DND-41 (cell line): ENCODE measurements at regions not wholly inside any gene's neighbourhood (a gene's known extent, or its start where the extent isn't known, plus 50 kb on each side); places are given as distances from the start of the nearest gene placed in this dataset.

ENCODE experiments used
- ATAC-seq: fragments of 200-7000 bp; cut with Tn5 transposase; 3 replicates; pipeline ENCODE4 v1.9.1; 2021; ENCODE audit warnings: low read depth; ENCODE audit not compliant: insufficient read depth
- DNase-seq: peaks from one replicate; pipeline ENCODE4 v3.0.0-alpha.2; 2020
- H2AFZ ChIP-seq: 2 replicates; pipeline ENCODE4 v1.6.0; 2012; ENCODE audit warnings: low read depth, low read length
- H3K27ac ChIP-seq: 2 replicates; pipeline ENCODE4 v1.5.1; 2012; ENCODE audit warnings: low read length, inconsistent platforms
- H3K27me3 ChIP-seq: fragments of 200-600 bp; sonication (generic); 2 replicates; pipeline ENCODE4 v1.6.0; 2012; ENCODE audit warnings: low read length, mild to moderate bottlenecking, inconsistent platforms; ENCODE audit not compliant: insufficient read depth, poor library complexity
- H3K36me3 ChIP-seq: 2 replicates; pipeline ENCODE4 v1.5.1; 2012; ENCODE audit warnings: low read length, inconsistent platforms; ENCODE audit not compliant: insufficient read depth
- H3K4me1 ChIP-seq: 2 replicates; pipeline ENCODE4 v1.5.1; 2012; ENCODE audit warnings: mild to moderate bottlenecking, low read length; ENCODE audit not compliant: insufficient read depth
- H3K4me2 ChIP-seq: 2 replicates; pipeline ENCODE4 v1.6.0; 2012; ENCODE audit warnings: mild to moderate bottlenecking, moderate library complexity, low read length, inconsistent platforms; ENCODE audit not compliant: insufficient read depth
- H3K4me3 ChIP-seq, 2 experiments: fragments of 200-600 bp in 1 of 2; shearing (Covaris generic) in 1 of 2; 2 replicates each; pipeline ENCODE4 v1.5.1; 2012 to 2016; ENCODE audit warnings: inconsistent platforms in 2 of 2, low read length in 2 of 2, mild to moderate bottlenecking in 2 of 2, low read depth in 1 of 2, moderate library complexity in 1 of 2
- H3K79me2 ChIP-seq: 2 replicates; pipeline ENCODE4 v1.6.0; 2012; ENCODE audit warnings: low read length, inconsistent platforms; ENCODE audit not compliant: insufficient read depth
- H3K9ac ChIP-seq: 2 replicates; pipeline ENCODE4 v1.6.0; 2012; ENCODE audit warnings: low read depth, mild to moderate bottlenecking, inconsistent platforms, low read length, moderate library complexity
- H3K9me3 ChIP-seq: 2 replicates; pipeline ENCODE4 v1.5.1; 2012; ENCODE audit warnings: low read length, moderate library complexity, mild to moderate bottlenecking, inconsistent platforms; ENCODE audit not compliant: insufficient read depth, severe bottlenecking
- H4K20me1 ChIP-seq: 2 replicates; pipeline ENCODE4 v1.6.0; 2012; ENCODE audit warnings: low read length; ENCODE audit not compliant: insufficient read depth
- EZH2 ChIP-seq: IDR thresholded peaks from 3 replicates; pipeline ENCODE4 v1.6.1; 2012; ENCODE audit warnings: borderline replicate concordance, low read depth, mild to moderate bottlenecking, moderate library complexity, low read length, inconsistent platforms; ENCODE audit not compliant: severe bottlenecking
- TF ChIP-seq, protein P1 (sequence below): IDR thresholded peaks from 2 replicates; pipeline ENCODE4 v1.5.1; 2012; ENCODE audit warnings: borderline replicate concordance, low read length, moderate library complexity, mild to moderate bottlenecking; ENCODE audit not compliant: poor library complexity, severe bottlenecking; ENCODE audit errors: extremely low read depth

DNA sequence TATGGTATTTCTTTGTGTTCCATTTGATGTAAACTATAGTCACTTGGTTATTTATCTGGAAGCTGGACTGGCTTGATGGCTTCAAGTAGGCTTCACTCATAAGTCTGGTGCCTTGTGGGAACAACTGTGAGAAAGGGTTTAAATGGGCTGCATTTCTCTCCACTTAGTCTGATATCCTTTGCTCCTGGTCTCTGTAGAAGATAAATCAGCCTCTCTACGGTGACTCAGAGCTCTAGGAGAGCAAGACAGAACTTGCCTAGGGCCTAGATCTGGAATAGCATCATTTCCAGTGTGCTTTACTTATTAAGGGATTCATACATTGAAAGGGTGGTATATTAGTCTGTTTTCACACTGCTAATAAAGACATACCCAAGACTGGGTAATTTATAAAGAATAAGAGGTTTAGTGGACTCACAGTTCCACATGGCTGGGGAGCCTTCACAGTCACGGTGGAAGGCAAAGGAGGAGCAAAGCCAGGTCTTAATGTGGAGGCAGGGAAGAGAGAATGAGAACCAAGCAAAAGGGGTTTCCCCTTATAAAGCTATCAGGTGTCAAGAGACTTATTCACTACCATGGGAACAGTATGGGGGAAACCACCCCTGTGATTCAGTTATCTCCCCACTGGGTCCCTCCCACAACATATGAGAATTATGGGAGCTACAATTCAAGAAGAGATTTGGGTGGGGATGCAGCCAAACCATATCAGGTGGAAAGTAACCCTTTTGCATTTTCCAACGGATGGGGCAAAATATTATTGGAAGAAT lies 1746.4 kb upstream of the PCDH7 start:
- Histone ChIP-seq H3K27me3 (no peaks in the 10 kb centered on the region), H3K4me1 (no peaks in the 10 kb centered on the region), H3K79me2 (no peaks in the 10 kb centered on the region), H2AFZ (no peak overlapping the region), H3K4me2 (no peak overlapping the region), H3K36me3 (no peaks in the 10 kb centered on the region), H3K9ac (no peak overlapping the region), H3K27ac (no peak overlapping the region), H3K4me3 (no peak overlapping the region), H4K20me1 (no peaks in the 10 kb centered on the region), H3K9me3 (no peaks in the 10 kb centered on the region)
- DNase-seq (no peak), ATAC-seq (no peak)
- TF ChIP-seq, protein P1, sequence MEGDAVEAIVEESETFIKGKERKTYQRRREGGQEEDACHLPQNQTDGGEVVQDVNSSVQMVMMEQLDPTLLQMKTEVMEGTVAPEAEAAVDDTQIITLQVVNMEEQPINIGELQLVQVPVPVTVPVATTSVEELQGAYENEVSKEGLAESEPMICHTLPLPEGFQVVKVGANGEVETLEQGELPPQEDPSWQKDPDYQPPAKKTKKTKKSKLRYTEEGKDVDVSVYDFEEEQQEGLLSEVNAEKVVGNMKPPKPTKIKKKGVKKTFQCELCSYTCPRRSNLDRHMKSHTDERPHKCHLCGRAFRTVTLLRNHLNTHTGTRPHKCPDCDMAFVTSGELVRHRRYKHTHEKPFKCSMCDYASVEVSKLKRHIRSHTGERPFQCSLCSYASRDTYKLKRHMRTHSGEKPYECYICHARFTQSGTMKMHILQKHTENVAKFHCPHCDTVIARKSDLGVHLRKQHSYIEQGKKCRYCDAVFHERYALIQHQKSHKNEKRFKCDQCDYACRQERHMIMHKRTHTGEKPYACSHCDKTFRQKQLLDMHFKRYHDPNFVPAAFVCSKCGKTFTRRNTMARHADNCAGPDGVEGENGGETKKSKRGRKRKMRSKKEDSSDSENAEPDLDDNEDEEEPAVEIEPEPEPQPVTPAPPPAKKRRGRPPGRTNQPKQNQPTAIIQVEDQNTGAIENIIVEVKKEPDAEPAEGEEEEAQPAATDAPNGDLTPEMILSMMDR, result no peak
- TF ChIP-seq EZH2, result no peak

DNA sequence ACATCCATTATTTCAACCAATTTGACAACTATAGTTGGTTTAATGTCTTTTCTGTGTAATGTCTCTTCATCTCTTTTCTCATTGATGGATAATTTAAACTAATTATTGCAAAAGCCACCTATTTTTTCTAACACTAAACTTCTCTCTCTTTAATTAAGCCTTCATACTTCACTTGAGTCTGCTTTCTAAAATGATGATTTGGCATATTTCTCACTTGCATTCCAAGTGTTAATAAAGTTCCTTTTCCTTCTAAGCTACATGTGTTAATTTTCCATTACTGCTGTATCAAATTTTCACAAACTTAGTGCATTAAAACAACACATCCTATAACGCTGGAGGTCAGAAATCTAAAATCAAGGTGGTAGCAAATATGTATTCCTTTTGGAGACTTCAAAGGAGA lies 1743.8 kb upstream of the PCDH7 start:
- ATAC-seq (no peak), DNase-seq (no peak)
- H3K27ac ChIP-seq, result no peak overlapping the region
- H3K9me3 ChIP-seq, result no peaks in the 10 kb centered on the region
- no peak for TF ChIP-seq EZH2
- TF ChIP-seq, protein P1, result no peak
- no peaks in the 10 kb centered on the region for H3K36me3 ChIP-seq
- H3K9ac ChIP-seq, result no peak overlapping the region
- no peak overlapping the region for H3K4me2 ChIP-seq
- no peaks in the 10 kb centered on the region for H3K79me2 ChIP-seq
- H3K27me3 ChIP-seq, result no peaks in the 10 kb centered on the region
- no peaks in the 10 kb centered on the region for H3K4me1 ChIP-seq
- H3K4me3 ChIP-seq, result no peak overlapping the region
- no peak overlapping the region for H2AFZ ChIP-seq
- no peaks in the 10 kb centered on the region for H4K20me1 ChIP-seq

DNA sequence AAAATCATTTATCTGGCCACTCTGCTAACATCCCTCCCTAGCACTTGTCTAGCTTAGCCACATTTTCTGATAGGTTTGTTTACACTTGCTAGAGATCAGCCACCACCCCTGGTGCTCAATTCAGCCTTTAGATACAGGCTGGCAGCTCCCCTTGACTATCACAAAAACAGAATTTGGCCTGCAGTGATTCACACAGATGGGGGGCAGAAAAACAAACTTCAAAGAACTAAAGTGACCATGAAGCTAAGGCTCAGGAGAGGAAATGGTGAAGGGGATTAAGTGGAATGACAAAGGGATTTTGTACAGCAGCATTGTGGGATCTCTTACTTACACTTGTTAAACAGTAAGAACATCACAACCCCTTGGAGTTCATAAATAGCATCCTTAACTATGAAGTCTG lies 1718.0 kb upstream of the PCDH7 start:
- Histone ChIP-seq H3K79me2 (no peaks in the 10 kb centered on the region), H3K27ac (no peak overlapping the region), H3K4me3 (no peak overlapping the region), H3K9me3 (no peaks in the 10 kb centered on the region), H3K36me3 (no peaks in the 10 kb centered on the region), H3K27me3 (no peaks in the 10 kb centered on the region), H4K20me1 (no peaks in the 10 kb centered on the region), H3K4me2 (no peak overlapping the region), H3K4me1 (no peaks in the 10 kb centered on the region), H2AFZ (no peak overlapping the region), H3K9ac (no peak overlapping the region)
- TF ChIP-seq, protein P1, result no peak
- TF ChIP-seq EZH2, result no peak
- ATAC-seq (no peak), DNase-seq (no peak)

DNA sequence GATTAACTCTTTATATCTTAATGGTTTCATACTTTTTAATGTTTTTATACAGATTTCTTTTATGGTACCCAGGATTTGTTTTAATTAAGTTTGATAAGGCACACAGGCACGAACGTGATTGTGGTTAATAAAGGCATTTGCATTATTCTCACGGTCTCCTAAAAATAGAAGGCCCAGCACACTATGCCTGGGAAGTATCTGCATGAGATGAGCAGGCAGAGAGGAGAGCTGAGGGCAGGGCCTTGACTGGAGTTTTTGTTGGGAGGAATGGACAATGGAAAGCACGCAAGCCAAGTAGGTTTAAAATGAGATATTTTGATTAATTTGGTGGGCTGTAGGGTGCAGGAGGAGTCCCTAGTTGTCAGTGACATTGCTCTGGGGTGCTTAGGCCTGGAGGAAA lies 1714.3 kb upstream of the PCDH7 start:
- Histone ChIP-seq H3K27ac (no peak overlapping the region), H3K9me3 (no peaks in the 10 kb centered on the region), H3K36me3 (no peaks in the 10 kb centered on the region), H4K20me1 (no peaks in the 10 kb centered on the region), H3K4me3 (no peak overlapping the region), H3K9ac (no peak overlapping the region), H2AFZ (no peak overlapping the region), H3K4me1 (no peaks in the 10 kb centered on the region), H3K27me3 (no peaks in the 10 kb centered on the region), H3K79me2 (no peaks in the 10 kb centered on the region), H3K4me2 (no peak overlapping the region)
- ATAC-seq, result no peak
- TF ChIP-seq, protein P1, result no peak
- no peak for TF ChIP-seq EZH2
- DNase-seq, result no peak
